ENCODE measurements at regions not wholly inside any gene's neighbourhood (a gene's known extent, or its start where the extent isn't known, plus 50 kb on each side); places are given as distances from the start of the nearest gene placed in this dataset.

DNA sequence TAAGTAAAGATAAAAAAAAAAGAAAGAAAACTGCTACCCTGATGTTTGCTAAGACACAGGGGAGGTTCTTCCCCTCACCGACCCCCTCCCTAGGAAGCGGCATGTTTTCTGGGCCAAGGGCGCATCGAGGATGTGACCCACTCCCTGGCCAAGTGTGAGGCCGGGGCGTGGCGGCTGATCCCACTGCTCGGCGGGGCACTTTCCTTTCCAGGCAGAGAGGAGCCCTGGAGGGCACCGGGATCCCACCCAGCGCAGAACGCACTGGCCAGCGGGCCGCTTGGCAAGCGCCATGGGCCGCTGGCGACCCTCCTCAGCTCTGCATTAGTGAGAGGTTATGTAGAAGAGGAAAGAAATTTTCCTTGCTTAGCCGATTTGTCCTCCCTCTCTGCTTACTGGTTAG is 93.4 kb downstream of the ZNF736 start:
- no peak for TF ChIP-seq POLR2A (IDR thresholded peaks at IDR 0.05)
- TF ChIP-seq, protein P1, sequence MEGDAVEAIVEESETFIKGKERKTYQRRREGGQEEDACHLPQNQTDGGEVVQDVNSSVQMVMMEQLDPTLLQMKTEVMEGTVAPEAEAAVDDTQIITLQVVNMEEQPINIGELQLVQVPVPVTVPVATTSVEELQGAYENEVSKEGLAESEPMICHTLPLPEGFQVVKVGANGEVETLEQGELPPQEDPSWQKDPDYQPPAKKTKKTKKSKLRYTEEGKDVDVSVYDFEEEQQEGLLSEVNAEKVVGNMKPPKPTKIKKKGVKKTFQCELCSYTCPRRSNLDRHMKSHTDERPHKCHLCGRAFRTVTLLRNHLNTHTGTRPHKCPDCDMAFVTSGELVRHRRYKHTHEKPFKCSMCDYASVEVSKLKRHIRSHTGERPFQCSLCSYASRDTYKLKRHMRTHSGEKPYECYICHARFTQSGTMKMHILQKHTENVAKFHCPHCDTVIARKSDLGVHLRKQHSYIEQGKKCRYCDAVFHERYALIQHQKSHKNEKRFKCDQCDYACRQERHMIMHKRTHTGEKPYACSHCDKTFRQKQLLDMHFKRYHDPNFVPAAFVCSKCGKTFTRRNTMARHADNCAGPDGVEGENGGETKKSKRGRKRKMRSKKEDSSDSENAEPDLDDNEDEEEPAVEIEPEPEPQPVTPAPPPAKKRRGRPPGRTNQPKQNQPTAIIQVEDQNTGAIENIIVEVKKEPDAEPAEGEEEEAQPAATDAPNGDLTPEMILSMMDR (IDR thresholded peaks at IDR 0.05) = no peak

All from adrenal gland (tissue), 5 donors.